AG10803 (cell line): ENCODE measurements at regions not wholly inside any gene's neighbourhood (a gene's known extent, or its start where the extent isn't known, plus 50 kb on each side); places are given as distances from the start of the nearest gene placed in this dataset.

Source experiments
- DNase-seq: peaks from one replicate; pipeline ENCODE4 v3.0.0; 2010; ENCODE audit warnings: low read depth
- H3K4me3 ChIP-seq: 2 replicates; pipeline ENCODE4 v1.5.1; 2011; ENCODE audit warnings: mild to moderate bottlenecking, low read length, control low read depth
- CTCF ChIP-seq: conservative IDR thresholded peaks from 2 replicates; pipeline ENCODE4 v1.5.1; 2011; ENCODE audit warnings: mild to moderate bottlenecking, low read length, control low read depth, inconsistent platforms

- H3K4me3 ChIP-seq, result no peak overlapping the region
- no peak for TF ChIP-seq CTCF
- DNase-seq, result no peak
Observed at GRCh38 chr5:113891491-113891890, 378.0 kb downstream of the YTHDC2 start.

DNA sequence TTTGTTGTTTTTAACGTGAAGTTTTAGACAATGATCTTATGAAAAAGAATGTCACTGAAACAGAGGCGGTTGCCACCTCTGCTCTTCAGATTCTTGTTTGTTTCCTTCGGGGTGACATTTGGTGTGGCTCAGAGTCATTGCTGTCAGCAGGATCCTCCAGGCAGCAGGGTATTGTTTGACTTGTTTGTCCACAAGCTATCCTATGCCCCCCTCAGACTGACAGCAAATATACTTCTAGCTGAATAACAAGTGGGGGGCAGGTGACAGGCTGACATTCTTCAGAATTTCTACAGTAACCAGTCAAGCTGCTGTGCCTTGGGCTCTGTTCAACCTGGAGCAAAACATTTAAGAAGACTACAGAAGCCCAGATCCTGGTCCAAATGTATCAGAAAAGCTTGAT lies 383.3 kb downstream of the YTHDC2 start:
- TF ChIP-seq CTCF, result no peak
- H3K4me3 ChIP-seq, result no peak overlapping the region
- no peak for DNase-seq

DNA sequence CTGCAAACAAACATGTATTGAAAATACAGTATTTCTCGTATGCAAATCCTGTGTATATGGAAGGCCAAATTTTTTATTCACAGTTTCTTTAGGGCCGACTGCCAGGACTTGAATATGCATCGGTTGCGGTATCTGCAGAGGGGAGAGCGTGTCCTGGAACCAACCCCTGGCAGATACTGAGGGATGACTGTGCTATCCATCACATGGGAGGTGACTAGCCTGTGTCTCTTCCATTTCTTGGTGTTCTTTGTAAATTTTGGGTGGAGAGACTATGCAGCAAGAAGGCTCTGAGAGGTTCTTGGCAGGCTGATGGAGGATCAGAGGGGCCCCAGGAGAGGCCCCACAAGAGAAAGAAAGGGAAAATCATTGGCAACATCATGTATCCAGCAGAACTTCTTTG lies 384.3 kb downstream of the YTHDC2 start:
- DNase-seq, result no peak
- no peak for TF ChIP-seq CTCF
- H3K4me3 ChIP-seq, result no peak overlapping the region

- H3K4me3 ChIP-seq, result no peak overlapping the region
- DNase-seq, result no peak
- TF ChIP-seq CTCF, result no peak
Observed at GRCh38 chr5:113900141-113900540, 386.6 kb downstream of the YTHDC2 start.

DNA sequence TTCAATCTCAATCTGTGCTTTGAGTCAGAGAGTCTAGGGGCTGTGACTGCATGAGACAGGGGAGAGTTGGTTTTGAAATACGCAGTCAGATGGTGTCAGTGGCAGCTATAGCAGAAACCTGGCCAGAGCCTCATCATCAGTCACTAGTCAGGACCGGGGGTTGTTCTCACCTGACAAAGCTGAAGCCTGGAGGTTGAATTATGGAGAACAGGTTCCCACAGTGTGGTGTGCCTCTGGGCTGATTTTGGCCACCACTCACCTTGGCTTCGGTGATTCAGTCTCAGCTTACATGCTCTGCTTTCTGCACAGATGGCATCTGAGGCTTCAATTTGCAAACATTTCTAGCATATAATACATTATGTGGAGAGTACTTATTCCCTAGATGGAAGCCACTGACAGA lies 387.3 kb downstream of the YTHDC2 start:
- no peak overlapping the region for H3K4me3 ChIP-seq
- TF ChIP-seq CTCF, result no peak
- DNase-seq, result no peak

DNA sequence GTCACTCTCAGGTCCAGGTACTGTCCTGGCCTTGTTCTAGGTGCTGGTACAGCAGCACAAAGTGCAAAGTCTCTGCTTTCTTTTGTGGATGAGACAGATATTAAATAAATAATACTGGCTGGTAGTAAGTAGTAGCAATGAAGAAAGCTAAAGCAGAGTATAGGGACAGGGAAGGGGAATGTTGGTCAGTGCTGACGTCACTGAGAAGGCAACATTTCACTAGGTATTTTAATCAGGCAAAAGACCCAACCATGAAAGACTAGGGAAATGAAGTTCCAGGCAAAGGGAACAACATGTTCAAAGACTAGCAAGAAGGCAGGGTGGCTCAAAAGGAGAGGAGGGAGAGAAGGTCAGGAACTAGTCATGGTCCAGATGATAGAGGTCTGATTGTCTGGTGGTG lies 388.2 kb downstream of the YTHDC2 start:
- no peak for TF ChIP-seq CTCF
- H3K4me3 ChIP-seq, result no peak overlapping the region
- no peak for DNase-seq

DNA sequence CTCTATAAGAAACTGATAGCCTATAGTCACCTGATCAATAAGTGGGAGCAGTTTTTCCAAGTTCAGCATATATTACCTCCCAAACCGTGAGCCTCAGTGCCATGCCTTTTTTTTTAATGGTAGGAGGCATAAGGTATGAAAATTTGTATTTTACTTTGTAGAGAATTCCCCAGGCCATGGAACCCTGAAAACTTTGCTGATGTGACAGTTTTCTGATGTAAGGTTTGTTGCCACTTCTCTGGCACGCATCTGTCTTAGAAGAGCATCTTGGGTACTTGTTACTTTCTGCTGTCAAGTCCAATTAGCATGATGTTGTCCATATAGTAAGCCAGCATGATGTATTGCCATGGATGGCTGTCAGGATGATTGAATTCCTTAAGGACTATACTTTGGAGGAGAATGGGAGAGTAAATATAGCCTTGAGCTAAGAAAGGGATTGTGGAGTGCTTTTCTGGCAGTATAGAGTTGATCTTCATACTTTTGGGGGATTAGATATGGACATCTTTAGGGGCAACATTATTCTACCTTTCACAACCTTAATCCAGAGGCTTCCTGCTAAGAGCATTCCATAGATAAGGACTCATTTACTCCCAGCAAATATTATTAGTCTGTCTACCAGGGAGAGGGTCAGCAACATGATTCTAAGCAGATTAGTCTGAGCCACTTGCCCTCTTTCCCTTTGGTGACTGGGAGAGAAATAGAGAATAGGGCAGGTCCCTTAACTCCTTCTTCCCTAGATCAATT lies 389.6 kb downstream of the YTHDC2 start:
- no peak overlapping the region for H3K4me3 ChIP-seq
- TF ChIP-seq CTCF, result no peak
- no peak for DNase-seq
